ENCODE measurements at regions not wholly inside any gene's neighbourhood (a gene's known extent, or its start where the extent isn't known, plus 50 kb on each side); places are given as distances from the start of the nearest gene placed in this dataset.
A peak's percentile ranks its signal among the peaks of the same experiment; 100 is the strongest.
"Not testable (repeated sequence)": the region's sequence is repeated elsewhere in the genome, so short reads cannot be mapped to it uniquely, and the experiment has no call there.

GRCh38 chr1:221998781-221999180, 256.9 kb upstream of the DUSP10 start:
- Histone ChIP-seq H3K36me3 (ENCODE audit: control insufficient read depth in 1 of 2, insufficient read depth in 2 of 2, low read depth in 1 of 2, low read length in 2 of 2) (no peaks in the 10 kb centered on the region), H3K14ac (ENCODE audit: low read length in 2 of 2) (no peak overlapping the region), H4K8ac (ENCODE audit: low read length) (no peak overlapping the region), H3K27me3 (ENCODE audit: control insufficient read depth in 1 of 2, insufficient read depth in 1 of 2, low read length in 2 of 2) (no peaks in the 10 kb centered on the region), H3K9ac (ENCODE audit: low read length) (no peak overlapping the region), H2BK120ac (ENCODE audit: low read depth, low read length) (no peak overlapping the region), H3K4me2 (ENCODE audit: low read length, poor library complexity, severe bottlenecking) (no peak overlapping the region), H3K79me1 (replicated peaks; ENCODE audit: low read length, poor library complexity, severe bottlenecking) (no peaks in the 10 kb centered on the region), H3K4ac (ENCODE audit: low read depth in 1 of 2, low read length in 2 of 2) (no peak overlapping the region), H3K4me3 (ENCODE audit: insufficient read depth in 1 of 2, low read depth in 1 of 2, low read length in 2 of 2) (no peak overlapping the region), H2BK12ac (ENCODE audit: low read length in 2 of 2) (no peak overlapping the region), H2AFZ (ENCODE audit: low read depth, low read length) (no peak overlapping the region), H2BK5ac (ENCODE audit: low read depth, low read length, poor library complexity, severe bottlenecking) (no peak overlapping the region), H3K9me3 (ENCODE audit: control insufficient read depth, low read length) (no peaks in the 10 kb centered on the region), H3K4me1 (ENCODE audit: control insufficient read depth, insufficient read depth, low read depth, low read length) (peaks cover 2% of the 10 kb centered on the region), H2AK5ac (ENCODE audit: low read length, severe bottlenecking) (no peak overlapping the region), H3K23ac (ENCODE audit: low read length in 2 of 2) (no peak overlapping the region), H2BK15ac (ENCODE audit: low read depth, poor library complexity, severe bottlenecking) (no peak overlapping the region), H4K91ac (ENCODE audit: low read length) (no peak overlapping the region), H3K18ac (ENCODE audit: low read depth in 1 of 2, low read length in 2 of 2) (no peak overlapping the region), H3K27ac (ENCODE audit: low read length, poor library complexity, severe bottlenecking) (no peak overlapping the region)
- DNase-seq, result no peak
- 92% methylated on average over 6 of the region's 6 CpGs for WGBS

- no peak overlapping the region for H2BK5ac ChIP-seq (ENCODE audit: low read depth, low read length, poor library complexity, severe bottlenecking)
- H3K4me2 ChIP-seq (ENCODE audit: low read length, poor library complexity, severe bottlenecking), result no peak overlapping the region
- no peak overlapping the region for H3K27ac ChIP-seq (ENCODE audit: low read length, poor library complexity, severe bottlenecking)
- no peak overlapping the region for H3K9ac ChIP-seq (ENCODE audit: low read length)
- peak; percentile 49 for DNase-seq
- H2AFZ ChIP-seq (ENCODE audit: low read depth, low read length), result no peak overlapping the region
- no peak overlapping the region for H3K4ac ChIP-seq (ENCODE audit: low read depth in 1 of 2, low read length in 2 of 2)
- no peak overlapping the region for H3K18ac ChIP-seq (ENCODE audit: low read depth in 1 of 2, low read length in 2 of 2)
- WGBS, result 55% methylated on average over 2 of the region's 2 CpGs
- no peak overlapping the region for H3K4me3 ChIP-seq (ENCODE audit: insufficient read depth in 1 of 2, low read depth in 1 of 2, low read length in 2 of 2)
- H3K9me3 ChIP-seq (ENCODE audit: control insufficient read depth, low read length), result no peaks in the 10 kb centered on the region
- H3K23ac ChIP-seq (ENCODE audit: low read length in 2 of 2), result no peak overlapping the region
- H3K79me1 ChIP-seq (replicated peaks; ENCODE audit: low read length, poor library complexity, severe bottlenecking), result no peaks in the 10 kb centered on the region
- H2AK5ac ChIP-seq (ENCODE audit: low read length, severe bottlenecking), result no peak overlapping the region
- no peak overlapping the region for H4K91ac ChIP-seq (ENCODE audit: low read length)
- H4K8ac ChIP-seq (ENCODE audit: low read length), result no peak overlapping the region
- H2BK12ac ChIP-seq (ENCODE audit: low read length in 2 of 2), result no peak overlapping the region
- no peak overlapping the region for H2BK120ac ChIP-seq (ENCODE audit: low read depth, low read length)
- peaks cover 2% of the 10 kb centered on the region for H3K4me1 ChIP-seq (ENCODE audit: control insufficient read depth, insufficient read depth, low read depth, low read length)
- H2BK15ac ChIP-seq (ENCODE audit: low read depth, poor library complexity, severe bottlenecking), result no peak overlapping the region
- no peaks in the 10 kb centered on the region for H3K27me3 ChIP-seq (ENCODE audit: control insufficient read depth in 1 of 2, insufficient read depth in 1 of 2, low read length in 2 of 2)
- H3K14ac ChIP-seq (ENCODE audit: low read length in 2 of 2), result no peak overlapping the region
- no peaks in the 10 kb centered on the region for H3K36me3 ChIP-seq (ENCODE audit: control insufficient read depth in 1 of 2, insufficient read depth in 2 of 2, low read depth in 1 of 2, low read length in 2 of 2)
Observed at GRCh38 chr1:221998186-221998612, 256.3 kb upstream of the DUSP10 start.

- H3K27ac ChIP-seq (ENCODE audit: low read length, poor library complexity, severe bottlenecking); H3K14ac ChIP-seq (ENCODE audit: low read length in 2 of 2); H3K18ac ChIP-seq (ENCODE audit: low read depth in 1 of 2, low read length in 2 of 2); H3K4me3 ChIP-seq (ENCODE audit: insufficient read depth in 1 of 2, low read depth in 1 of 2, low read length in 2 of 2); H3K9ac ChIP-seq (ENCODE audit: low read length); H2AFZ ChIP-seq (ENCODE audit: low read depth, low read length); H3K36me3 ChIP-seq (ENCODE audit: control insufficient read depth in 1 of 2, insufficient read depth in 2 of 2, low read depth in 1 of 2, low read length in 2 of 2); H2BK5ac ChIP-seq (ENCODE audit: low read depth, low read length, poor library complexity, severe bottlenecking); H2BK12ac ChIP-seq (ENCODE audit: low read length in 2 of 2); H3K4ac ChIP-seq (ENCODE audit: low read depth in 1 of 2, low read length in 2 of 2); H2AK5ac ChIP-seq (ENCODE audit: low read length, severe bottlenecking); H3K27me3 ChIP-seq (ENCODE audit: control insufficient read depth in 1 of 2, insufficient read depth in 1 of 2, low read length in 2 of 2); H4K91ac ChIP-seq (ENCODE audit: low read length); H4K8ac ChIP-seq (ENCODE audit: low read length); H3K9me3 ChIP-seq (ENCODE audit: control insufficient read depth, low read length); H3K23ac ChIP-seq (ENCODE audit: low read length in 2 of 2); H3K4me1 ChIP-seq (ENCODE audit: control insufficient read depth, insufficient read depth, low read depth, low read length); H3K4me2 ChIP-seq (ENCODE audit: low read length, poor library complexity, severe bottlenecking); H2BK120ac ChIP-seq (ENCODE audit: low read depth, low read length); H2BK15ac ChIP-seq (ENCODE audit: low read depth, poor library complexity, severe bottlenecking); H3K79me1 ChIP-seq (replicated peaks; ENCODE audit: low read length, poor library complexity, severe bottlenecking): not testable (repeated sequence)
- peak; percentile 59 for DNase-seq
- WGBS, result 91% methylated on average over 1 of the region's 1 CpG
Observed at GRCh38 chr1:221997012-221997411, 255.1 kb upstream of the DUSP10 start.

DNA sequence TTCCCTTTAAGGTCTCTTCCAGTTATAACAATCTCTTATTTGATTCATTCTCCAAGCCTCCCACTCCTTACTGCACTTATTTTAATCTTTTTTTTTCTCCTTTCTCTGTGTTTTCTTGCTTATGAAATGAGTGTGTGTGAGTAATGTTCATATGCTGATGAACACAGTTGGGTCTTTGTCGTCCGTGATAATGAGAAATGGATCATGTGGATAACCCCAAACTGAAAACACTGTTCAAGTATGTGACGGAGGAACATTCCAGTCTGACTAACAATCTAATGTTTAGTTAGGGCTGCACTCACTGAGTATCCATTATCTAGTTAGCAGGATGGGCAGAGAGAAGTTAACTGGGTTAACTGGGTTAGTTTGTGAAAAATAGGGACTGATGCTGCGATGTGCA, 253.1 kb upstream of the DUSP10 start:
- no peak overlapping the region for H3K14ac ChIP-seq (ENCODE audit: low read length in 2 of 2)
- 70% methylated on average over 4 of the region's 4 CpGs for WGBS
- H3K4me2 ChIP-seq (ENCODE audit: low read length, poor library complexity, severe bottlenecking), result no peak overlapping the region
- H2BK12ac ChIP-seq (ENCODE audit: low read length in 2 of 2), result no peak overlapping the region
- DNase-seq, result peak; percentile 61
- H3K4ac ChIP-seq (ENCODE audit: low read depth in 1 of 2, low read length in 2 of 2), result no peak overlapping the region
- no peak overlapping the region for H3K23ac ChIP-seq (ENCODE audit: low read length in 2 of 2)
- no peak overlapping the region for H4K8ac ChIP-seq (ENCODE audit: low read length)
- no peak overlapping the region for H2AK5ac ChIP-seq (ENCODE audit: low read length, severe bottlenecking)
- H3K27me3 ChIP-seq (ENCODE audit: control insufficient read depth in 1 of 2, insufficient read depth in 1 of 2, low read length in 2 of 2), result no peaks in the 10 kb centered on the region
- no peak overlapping the region for H4K91ac ChIP-seq (ENCODE audit: low read length)
- no peaks in the 10 kb centered on the region for H3K79me1 ChIP-seq (replicated peaks; ENCODE audit: low read length, poor library complexity, severe bottlenecking)
- no peak overlapping the region for H2AFZ ChIP-seq (ENCODE audit: low read depth, low read length)
- H2BK5ac ChIP-seq (ENCODE audit: low read depth, low read length, poor library complexity, severe bottlenecking), result no peak overlapping the region
- no peaks in the 10 kb centered on the region for H3K36me3 ChIP-seq (ENCODE audit: control insufficient read depth in 1 of 2, insufficient read depth in 2 of 2, low read depth in 1 of 2, low read length in 2 of 2)
- H3K18ac ChIP-seq (ENCODE audit: low read depth in 1 of 2, low read length in 2 of 2), result no peak overlapping the region
- no peak overlapping the region for H2BK15ac ChIP-seq (ENCODE audit: low read depth, poor library complexity, severe bottlenecking)
- peak overlapping the region; percentile 47 for H3K9ac ChIP-seq (ENCODE audit: low read length)
- no peak overlapping the region for H3K4me3 ChIP-seq (ENCODE audit: insufficient read depth in 1 of 2, low read depth in 1 of 2, low read length in 2 of 2)
- no peak overlapping the region for H3K27ac ChIP-seq (ENCODE audit: low read length, poor library complexity, severe bottlenecking)
- no peak overlapping the region for H2BK120ac ChIP-seq (ENCODE audit: low read depth, low read length)
- H3K4me1 ChIP-seq (ENCODE audit: control insufficient read depth, insufficient read depth, low read depth, low read length), result peaks cover 3% of the 10 kb centered on the region
- no peaks in the 10 kb centered on the region for H3K9me3 ChIP-seq (ENCODE audit: control insufficient read depth, low read length)

All from mesenchymal stem cell (in vitro differentiated cells and primary cell).